ENCODE measurements at regions not wholly inside any gene's neighbourhood (a gene's known extent, or its start where the extent isn't known, plus 50 kb on each side); places are given as distances from the start of the nearest gene placed in this dataset.

GRCh38 chr7:9945131-9945530 lies 1028.5 kb upstream of the PHF14 start:
- no peaks in the 10 kb centered on the region for H3K27me3 ChIP-seq
- H3K27ac ChIP-seq, result no peak overlapping the region
- TF ChIP-seq CTCF (IDR thresholded peaks at IDR 0.05), result no peak
- intact Hi-C loops (cut with DNase I), result no loop called here
- ATAC-seq (no peak), DNase-seq (no peak)
- H3K4me1 ChIP-seq, result no peaks in the 10 kb centered on the region
- H3K36me3 ChIP-seq, result no peaks in the 10 kb centered on the region
- H3K9me3 ChIP-seq, result no peaks in the 10 kb centered on the region
- H3K4me3 ChIP-seq, result no peak overlapping the region

- no peak for TF ChIP-seq CTCF (IDR thresholded peaks at IDR 0.05)
- Histone ChIP-seq H3K4me3 (no peak overlapping the region), H3K27me3 (no peaks in the 10 kb centered on the region), H3K36me3 (no peaks in the 10 kb centered on the region), H3K9me3 (no peaks in the 10 kb centered on the region), H3K27ac (no peak overlapping the region), H3K4me1 (no peaks in the 10 kb centered on the region)
- intact Hi-C loops (cut with DNase I), result no loop called here
- WGBS, 2 donors, result 84 to 86% methylated on average over 2 of the region's 2 CpGs
- DNase-seq (no peak), ATAC-seq (no peak)
These were observed 1027.8 kb upstream of the PHF14 start for GRCh38 chr7:9945857-9946256.

GRCh38 chr7:9955138-9955537 lies 1018.5 kb upstream of the PHF14 start:
- Histone ChIP-seq H3K36me3 (no peaks in the 10 kb centered on the region), H3K9me3 (peaks cover 0 to 11% (median 3%) of the 10 kb centered on the region in 11 donors), H3K27ac (no peak overlapping the region), H3K4me3 (no peak overlapping the region), H3K4me1 (no peaks in the 10 kb centered on the region), H3K27me3 (no peaks in the 10 kb centered on the region)
- intact Hi-C loops (cut with DNase I), result no loop called here
- ATAC-seq (no peak), DNase-seq (no peak)
- 84 to 86% methylated on average over 2 of the region's 2 CpGs for WGBS, 2 donors
- no peak for TF ChIP-seq CTCF (IDR thresholded peaks at IDR 0.05)

GRCh38 chr7:9958486-9958885 lies 1015.2 kb upstream of the PHF14 start:
- Histone ChIP-seq H3K4me3 (no peak overlapping the region), H3K27ac (no peak overlapping the region), H3K27me3 (no peaks in the 10 kb centered on the region), H3K9me3 (peaks cover 0 to 9% (median 3%) of the 10 kb centered on the region in 11 donors), H3K36me3 (no peaks in the 10 kb centered on the region), H3K4me1 (no peaks in the 10 kb centered on the region)
- no peak for DNase-seq
- 68 to 74% methylated on average over 5 of the region's 5 CpGs for WGBS, 2 donors
- intact Hi-C loops (cut with DNase I), result loop anchor here in 1 of 10 donors (2.0 kb wide), 1 partner anchor 88 kb away; no protein-coding TSS in a partner anchor
- TF ChIP-seq CTCF (IDR thresholded peaks at IDR 0.05), result no peak
- no peak for ATAC-seq

GRCh38 chr7:9960460-9960859 lies 1013.2 kb upstream of the PHF14 start:
- WGBS, 2 donors, result 47 to 49% methylated on average over 3 of the region's 3 CpGs
- no peaks in the 10 kb centered on the region for H3K27me3 ChIP-seq
- TF ChIP-seq CTCF (IDR thresholded peaks at IDR 0.05), result no peak
- H3K9me3 ChIP-seq, result no peaks in the 10 kb centered on the region
- H3K27ac ChIP-seq, result no peak overlapping the region
- ATAC-seq (no peak), DNase-seq (no peak)
- H3K4me3 ChIP-seq, result no peak overlapping the region
- H3K36me3 ChIP-seq, result no peaks in the 10 kb centered on the region
- no peaks in the 10 kb centered on the region for H3K4me1 ChIP-seq
- intact Hi-C loops (cut with DNase I), result no loop called here

All from heart right ventricle (tissue), 16 donors.